H9 (cell line): ENCODE measurements at regions not wholly inside any gene's neighbourhood (a gene's known extent, or its start where the extent isn't known, plus 50 kb on each side); places are given as distances from the start of the nearest gene placed in this dataset.
"Not testable (repeated sequence)": the region's sequence is repeated elsewhere in the genome, so short reads cannot be mapped to it uniquely, and the experiment has no call there.

Experiments
- DNase-seq: peaks from one replicate; pipeline ENCODE4 v3.0.0-alpha.2; 2017
- H2AFZ ChIP-seq: one replicate; pipeline ENCODE4 v1.6.1; 2013; ENCODE audit warnings: mild to moderate bottlenecking, low read length, control low read depth, moderate library complexity
- H2AK5ac ChIP-seq: 2 replicates; pipeline ENCODE4 v1.6.1; 2013; ENCODE audit warnings: low read length, control low read depth, mixed read lengths; ENCODE audit not compliant: insufficient read length
- H2BK120ac ChIP-seq: one replicate; pipeline ENCODE4 v1.6.1; 2013; ENCODE audit warnings: low read depth, mild to moderate bottlenecking, low read length, control low read depth, inconsistent platforms; ENCODE audit not compliant: poor library complexity, severe bottlenecking
- H2BK12ac ChIP-seq: 2 replicates; pipeline ENCODE4 v1.6.1; 2013; ENCODE audit warnings: low read length, control low read depth, mixed read lengths, low read depth; ENCODE audit not compliant: insufficient read length
- H2BK15ac ChIP-seq: 2 replicates; pipeline ENCODE4 v1.6.1; 2013; ENCODE audit warnings: low read depth, low read length, control low read depth
- H2BK20ac ChIP-seq: one replicate; pipeline ENCODE4 v1.6.1; 2013; ENCODE audit warnings: low read depth, mild to moderate bottlenecking, low read length, control low read depth, inconsistent platforms; ENCODE audit not compliant: poor library complexity, severe bottlenecking
- H2BK5ac ChIP-seq: 2 replicates; pipeline ENCODE4 v1.6.1; 2013; ENCODE audit warnings: low read length, control low read depth, mixed read lengths; ENCODE audit not compliant: insufficient read length
- H3K14ac ChIP-seq: 2 replicates; pipeline ENCODE4 v1.6.1; 2013; ENCODE audit warnings: low read length, control low read depth; ENCODE audit not compliant: insufficient read depth
- H3K18ac ChIP-seq: 2 replicates; pipeline ENCODE4 v1.6.1; 2013; ENCODE audit warnings: low read depth, mild to moderate bottlenecking, mixed read lengths, low read length, control low read depth; ENCODE audit not compliant: insufficient read length
- H3K23ac ChIP-seq: 2 replicates; pipeline ENCODE4 v1.6.1; 2013; ENCODE audit warnings: low read length, control low read depth, mixed read lengths, low read depth; ENCODE audit not compliant: insufficient read length
- H3K23me2 ChIP-seq: 2 replicates; pipeline ENCODE4 v1.6.1; 2013; ENCODE audit warnings: low read depth, mild to moderate bottlenecking, mixed read lengths, low read length, control low read depth; ENCODE audit not compliant: insufficient read length, poor library complexity, severe bottlenecking
- H3K27ac ChIP-seq: 2 replicates; pipeline ENCODE4 v1.5.1; 2013; ENCODE audit warnings: low read length, control low read depth, mixed read lengths, low read depth; ENCODE audit not compliant: insufficient read length
- H3K27me3 ChIP-seq: 2 replicates; pipeline ENCODE4 v1.6.1; 2013; ENCODE audit warnings: low read length, control low read depth, inconsistent platforms; ENCODE audit not compliant: insufficient read depth
- H3K4ac ChIP-seq: 2 replicates; pipeline ENCODE4 v1.6.1; 2013; ENCODE audit warnings: low read depth, mild to moderate bottlenecking, control low read depth, inconsistent platforms, low read length, moderate library complexity
- H3K4me1 ChIP-seq: 2 replicates; pipeline ENCODE4 v1.6.1; 2013; ENCODE audit warnings: low read length, control low read depth, inconsistent platforms; ENCODE audit not compliant: insufficient read depth
- H3K4me2 ChIP-seq: 2 replicates; pipeline ENCODE4 v1.6.1; 2013; ENCODE audit warnings: low read length, control low read depth, mixed read lengths; ENCODE audit not compliant: insufficient read length, insufficient read depth
- H3K56ac ChIP-seq: 2 replicates; pipeline ENCODE4 v1.6.1; 2013; ENCODE audit warnings: low read depth, mild to moderate bottlenecking, mixed read lengths, low read length, control low read depth; ENCODE audit not compliant: insufficient read length
- H3K79me1 ChIP-seq: 2 replicates; pipeline ENCODE4 v1.6.1; 2013; ENCODE audit warnings: low read depth, mild to moderate bottlenecking, moderate library complexity, low read length, control low read depth, inconsistent platforms; ENCODE audit not compliant: insufficient read depth, poor library complexity, severe bottlenecking
- H3K79me2 ChIP-seq: 2 replicates; pipeline ENCODE4 v1.6.1; 2013; ENCODE audit warnings: low read length, control low read depth, inconsistent platforms; ENCODE audit not compliant: insufficient read depth
- H3K9ac ChIP-seq: 2 replicates; pipeline ENCODE4 v1.6.1; 2013; ENCODE audit warnings: low read length, control low read depth, mixed read lengths; ENCODE audit not compliant: insufficient read length; ENCODE audit errors: extremely low read depth
- H3K9me3 ChIP-seq: one replicate; pipeline ENCODE4 v1.6.1; 2013; ENCODE audit warnings: low read depth, low read length, inconsistent platforms; ENCODE audit not compliant: control insufficient read depth
- H3T11ph ChIP-seq: one replicate; pipeline ENCODE4 v1.6.1; 2013; ENCODE audit warnings: mild to moderate bottlenecking, low read length, control low read depth, inconsistent platforms
- H4K20me1 ChIP-seq: one replicate; pipeline ENCODE4 v1.6.1; 2013; ENCODE audit not compliant: control insufficient read depth, insufficient read length, insufficient read depth
- H4K5ac ChIP-seq: 2 replicates; pipeline ENCODE4 v1.6.1; 2013; ENCODE audit warnings: low read depth, mild to moderate bottlenecking, mixed read lengths, low read length, control low read depth; ENCODE audit not compliant: insufficient read length
- H4K8ac ChIP-seq: replicated peaks from 2 replicates; pipeline ENCODE4 v1.6.1; 2013; ENCODE audit warnings: low read length, control low read depth, mixed read lengths, low read depth; ENCODE audit not compliant: insufficient read length
- H4K91ac ChIP-seq: 2 replicates; pipeline ENCODE4 v1.6.1; 2013; ENCODE audit warnings: low read depth, mild to moderate bottlenecking, moderate library complexity, mixed read lengths, low read length, control low read depth; ENCODE audit not compliant: insufficient read length
- H3K27ac Mint-ChIP-seq, 3 experiments: 2 replicates in 2 of 3; 3 replicates in 1 of 3; pipeline ENCODE4 v1.8.0; 2020 to 2021; ENCODE audit warnings: mixed read lengths in 3 of 3, mild to moderate bottlenecking in 1 of 3, moderate library complexity in 1 of 3
- H3K27me3 Mint-ChIP-seq: 2 replicates; pipeline ENCODE4 v1.8.0; 2021; ENCODE audit warnings: low read depth, mild to moderate bottlenecking, moderate library complexity, mixed read lengths
- H3K36me3 Mint-ChIP-seq, 3 experiments: 2 replicates in 2 of 3; 3 replicates in 1 of 3; pipeline ENCODE4 v1.8.0; 2020 to 2021; ENCODE audit warnings: low read depth in 3 of 3, mixed read lengths in 3 of 3; ENCODE audit not compliant: insufficient read depth in 1 of 3
- H3K4me1 Mint-ChIP-seq, 2 experiments: 2 replicates each; pipeline ENCODE4 v1.8.0; 2020; ENCODE audit warnings: mixed read lengths in 2 of 2
- H3K4me3 Mint-ChIP-seq, 2 experiments: 2 replicates in 1 of 2; 3 replicates in 1 of 2; pipeline ENCODE4 v1.8.0; 2020 to 2021; ENCODE audit warnings: mild to moderate bottlenecking in 2 of 2, mixed read lengths in 2 of 2, moderate library complexity in 1 of 2
- H3K9me3 Mint-ChIP-seq, 2 experiments: 2 replicates in 1 of 2; 3 replicates in 1 of 2; pipeline ENCODE4 v1.8.0; 2020; ENCODE audit warnings: mild to moderate bottlenecking in 2 of 2, mixed read lengths in 2 of 2, moderate library complexity in 1 of 2
- WGBS: extraction: QIAGEN DNeasy Blood & Tissue Kit; methylation state at CpG from one replicate; pipeline ENCODE4 v1.1.7; 2013; ENCODE audit warnings: missing lambda C conversion rate, low lambda C conversion rate, mixed read lengths; ENCODE audit not compliant: insufficient read length; ENCODE audit errors: extremely low coverage; 5-methylcytosine and 5-hydroxymethylcytosine counted together
- TF ChIP-seq, protein P1 (sequence below): fragments of 200-600 bp; sonication (generic); conservative IDR thresholded peaks from 3 replicates; pipeline ENCODE4 v1.8.0; 2021; ENCODE audit warnings: antibody characterized with exemption, mild to moderate bottlenecking

DNA sequence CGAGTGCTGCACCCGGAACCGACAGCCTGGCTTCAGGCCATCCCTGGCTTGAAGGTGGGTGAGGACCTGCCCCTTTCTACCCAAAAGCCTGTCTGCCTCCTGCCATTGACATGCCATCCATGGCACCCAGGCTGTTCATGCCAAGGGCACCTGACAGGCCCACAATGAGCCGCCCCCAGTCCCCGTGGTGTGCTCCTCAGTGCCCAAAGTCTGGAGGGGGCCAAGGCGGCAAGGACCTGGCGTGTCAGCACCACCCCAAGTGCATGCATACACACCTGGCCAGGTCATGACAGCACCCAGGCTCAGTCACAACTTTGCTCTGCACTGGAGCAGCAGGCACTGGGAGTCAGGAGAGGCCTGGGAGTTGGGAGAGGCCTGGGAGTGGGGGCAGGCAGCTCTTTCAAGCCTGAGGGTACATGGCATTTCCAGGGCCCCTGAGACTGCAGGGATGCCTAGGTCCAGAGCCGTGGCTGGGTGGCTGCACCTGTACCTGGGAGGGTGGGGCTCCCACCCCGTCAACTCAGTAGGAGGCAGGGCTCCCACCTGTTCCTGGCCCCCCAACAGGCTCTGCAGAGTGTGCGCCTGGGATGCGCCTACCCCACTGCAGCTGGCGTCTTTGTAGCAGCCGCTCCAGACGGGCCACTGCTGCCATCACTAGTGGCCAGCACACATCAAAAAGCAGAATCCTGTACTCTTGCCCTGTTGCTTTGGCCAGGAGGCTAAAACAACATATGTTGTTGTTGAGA is 71.7 kb downstream of the ZNF467 start:
- Histone ChIP-seq H2BK20ac (no peak overlapping the region), H4K5ac (no peak overlapping the region), H3K23ac (no peak overlapping the region), H3K4ac (no peak overlapping the region), H3K79me1 (no peaks in the 10 kb centered on the region), H3T11ph (no peak overlapping the region), H3K23me2 (no peaks in the 10 kb centered on the region), H3K27me3 (no peaks in the 10 kb centered on the region; the same call in 1 of the 2 replicates), H3K79me2 (no peaks in the 10 kb centered on the region; the same call in 1 of the 2 replicates), H2BK5ac (no peak overlapping the region), H2BK15ac (no peak overlapping the region), H2BK120ac (no peak overlapping the region), H3K14ac (no peak overlapping the region), H3K27ac (no peak overlapping the region), H3K18ac (no peak overlapping the region), H4K20me1 (no peaks in the 10 kb centered on the region), H4K8ac (no peak overlapping the region), H2AK5ac (no peak overlapping the region), H2BK12ac (no peak overlapping the region), H3K56ac (no peak overlapping the region), H3K9ac (no peak overlapping the region), H3K9me3 (no peaks in the 10 kb centered on the region), H2AFZ (no peak overlapping the region), H4K91ac (no peak overlapping the region), H3K4me1 (no peaks in the 10 kb centered on the region; the same call in 1 of the 2 replicates), H3K4me2 (no peak overlapping the region)
- Mint-ChIP-seq H3K4me3 (no peak overlapping the region), H3K27ac (no peak overlapping the region), H3K4me1 (peaks cover 11 to 25% of the 10 kb centered on the region in 2 experiments), H3K9me3 (peaks cover 17 to 30% of the 10 kb centered on the region in 2 experiments; a peak in 4 of 5 replicates), H3K36me3 (peaks cover 4 to 7% (median 5%) of the 10 kb centered on the region in 3 experiments), H3K27me3 (peaks cover 5% of the 10 kb centered on the region; the same call in 1 of the 2 replicates)
- WGBS = no CpG with 5 or more reads among the region's 14 CpGs
- TF ChIP-seq, protein P1, sequence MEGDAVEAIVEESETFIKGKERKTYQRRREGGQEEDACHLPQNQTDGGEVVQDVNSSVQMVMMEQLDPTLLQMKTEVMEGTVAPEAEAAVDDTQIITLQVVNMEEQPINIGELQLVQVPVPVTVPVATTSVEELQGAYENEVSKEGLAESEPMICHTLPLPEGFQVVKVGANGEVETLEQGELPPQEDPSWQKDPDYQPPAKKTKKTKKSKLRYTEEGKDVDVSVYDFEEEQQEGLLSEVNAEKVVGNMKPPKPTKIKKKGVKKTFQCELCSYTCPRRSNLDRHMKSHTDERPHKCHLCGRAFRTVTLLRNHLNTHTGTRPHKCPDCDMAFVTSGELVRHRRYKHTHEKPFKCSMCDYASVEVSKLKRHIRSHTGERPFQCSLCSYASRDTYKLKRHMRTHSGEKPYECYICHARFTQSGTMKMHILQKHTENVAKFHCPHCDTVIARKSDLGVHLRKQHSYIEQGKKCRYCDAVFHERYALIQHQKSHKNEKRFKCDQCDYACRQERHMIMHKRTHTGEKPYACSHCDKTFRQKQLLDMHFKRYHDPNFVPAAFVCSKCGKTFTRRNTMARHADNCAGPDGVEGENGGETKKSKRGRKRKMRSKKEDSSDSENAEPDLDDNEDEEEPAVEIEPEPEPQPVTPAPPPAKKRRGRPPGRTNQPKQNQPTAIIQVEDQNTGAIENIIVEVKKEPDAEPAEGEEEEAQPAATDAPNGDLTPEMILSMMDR = no peak
- no peak for DNase-seq

DNA sequence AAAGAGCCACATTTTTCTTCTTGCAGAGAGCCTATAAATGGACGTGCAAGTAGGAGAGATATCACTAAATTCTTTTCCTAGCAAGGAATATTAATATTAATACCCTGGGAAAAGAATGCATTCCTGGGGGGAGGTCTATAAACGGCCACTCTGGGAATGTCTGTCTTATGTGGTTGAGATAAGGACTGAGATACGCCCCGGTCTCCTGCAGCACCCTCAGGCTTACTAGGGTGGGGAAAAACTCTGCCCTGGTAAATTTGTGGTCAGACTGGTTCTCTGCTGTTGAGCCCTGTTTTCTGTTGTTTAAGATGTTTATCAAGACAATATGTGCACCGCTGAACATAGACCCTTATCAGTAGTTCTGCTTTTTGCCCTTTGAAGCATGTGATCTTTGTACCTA is 75.6 kb downstream of the ZNF467 start:
- not testable (repeated sequence) for H3K56ac ChIP-seq, H2BK15ac ChIP-seq, H2BK12ac ChIP-seq, H3K27ac ChIP-seq, H2AFZ ChIP-seq, H3K9ac ChIP-seq, H2AK5ac ChIP-seq, H3K27ac Mint-ChIP-seq, H3K4me3 Mint-ChIP-seq, H2BK120ac ChIP-seq, H3K4me1 Mint-ChIP-seq, DNase-seq, H3K23ac ChIP-seq, H3K79me2 ChIP-seq, H3K27me3 ChIP-seq, H3K14ac ChIP-seq, H3T11ph ChIP-seq, H3K79me1 ChIP-seq, H3K4me1 ChIP-seq, H3K18ac ChIP-seq, H3K4ac ChIP-seq, H4K20me1 ChIP-seq, H4K8ac ChIP-seq, H3K36me3 Mint-ChIP-seq, H3K9me3 ChIP-seq, H3K4me2 ChIP-seq, H4K5ac ChIP-seq, H2BK5ac ChIP-seq, H3K23me2 ChIP-seq, H2BK20ac ChIP-seq, H4K91ac ChIP-seq
- H3K9me3 Mint-ChIP-seq = peaks cover 17 to 30% of the 10 kb centered on the region in 2 experiments; a peak in 4 of 5 replicates
- peaks cover 23% of the 10 kb centered on the region for H3K27me3 Mint-ChIP-seq
- no CpG with 5 or more reads among the region's 5 CpGs for WGBS
